NCI-H345 (cell line): ENCODE measurements at regions not wholly inside any gene's neighbourhood (a gene's known extent, or its start where the extent isn't known, plus 50 kb on each side); places are given as distances from the start of the nearest gene placed in this dataset.

Experiments used
- DNase-seq: peaks from one replicate; lab custom pipeline; 2025; lab: John Stamatoyannopoulos, UW

DNA sequence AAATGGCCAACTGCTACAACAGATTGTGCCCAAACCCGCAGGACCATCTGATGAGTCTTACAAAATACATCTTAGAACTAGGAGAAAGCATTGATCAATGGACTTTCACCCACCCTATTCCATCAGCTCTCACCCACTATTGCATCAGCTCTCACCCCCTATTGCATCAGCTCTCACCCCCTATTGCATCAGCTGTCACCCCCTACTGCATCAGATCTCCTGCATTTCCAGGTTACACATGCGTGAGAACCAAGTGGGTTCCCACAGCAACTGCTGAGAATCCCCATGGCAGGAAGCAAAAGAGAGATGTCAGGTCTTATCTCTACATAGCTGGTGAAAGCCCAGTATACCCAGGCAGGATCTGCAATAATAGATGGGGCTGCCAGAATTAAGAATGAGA, 533.5 kb downstream of the LTN1 start:
- no peak for DNase-seq

- no peak for DNase-seq
Measured at GRCh38 chr21:28458446-28458845, 534.2 kb downstream of the LTN1 start.

GRCh38 chr21:28455253-28455600, 537.5 kb downstream of the LTN1 start:
- no peak for DNase-seq

DNA sequence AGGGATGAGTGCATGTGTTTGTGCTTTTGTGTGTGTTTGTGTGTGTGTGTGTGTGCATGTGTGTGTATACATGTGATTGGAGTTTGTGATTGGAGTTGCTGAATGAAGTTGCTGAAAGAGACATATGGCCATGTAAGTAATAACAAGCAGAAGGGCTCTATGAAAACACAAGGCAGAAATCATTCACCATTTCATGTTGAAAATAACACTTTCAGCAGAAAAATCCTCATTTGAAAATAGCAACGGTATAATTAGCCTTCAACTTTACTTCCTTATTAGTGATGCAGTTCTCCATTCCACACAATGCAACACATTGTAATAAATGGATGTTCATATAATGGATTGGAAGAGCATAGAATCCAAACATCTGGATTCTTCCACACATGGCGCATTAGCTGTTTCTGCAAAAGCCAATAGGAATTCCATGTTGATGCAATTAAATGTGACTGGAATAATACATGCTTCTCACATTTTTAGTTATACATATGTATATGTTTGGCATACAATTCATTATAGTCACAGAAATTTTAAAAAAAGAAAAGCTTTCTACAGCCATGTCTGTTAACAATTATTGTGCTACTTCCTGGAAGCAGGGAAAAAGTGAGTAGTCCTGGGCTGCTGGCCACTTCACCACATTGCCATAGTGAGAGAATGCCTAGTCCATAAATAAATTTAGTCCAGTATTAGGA, 538.0 kb downstream of the LTN1 start:
- no peak for DNase-seq

DNA sequence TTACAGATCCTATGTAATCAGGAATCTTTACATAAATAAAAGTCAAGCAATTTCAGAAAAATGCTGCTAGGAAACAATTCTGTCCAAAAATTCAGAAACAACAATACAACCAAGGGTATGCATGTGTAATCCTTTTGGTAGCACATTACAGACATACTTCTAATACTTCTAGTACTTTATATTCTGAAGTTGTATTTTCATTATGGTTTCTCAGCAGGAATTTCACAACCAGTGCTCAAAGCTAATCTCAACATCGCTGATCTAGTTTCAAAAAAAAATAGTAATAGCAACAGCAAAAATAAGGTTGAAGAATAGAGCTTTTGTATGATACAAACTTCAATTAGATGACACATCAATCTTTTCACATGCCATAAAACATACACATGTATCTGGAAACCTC, 545.2 kb downstream of the LTN1 start:
- DNase-seq = no peak

DNA sequence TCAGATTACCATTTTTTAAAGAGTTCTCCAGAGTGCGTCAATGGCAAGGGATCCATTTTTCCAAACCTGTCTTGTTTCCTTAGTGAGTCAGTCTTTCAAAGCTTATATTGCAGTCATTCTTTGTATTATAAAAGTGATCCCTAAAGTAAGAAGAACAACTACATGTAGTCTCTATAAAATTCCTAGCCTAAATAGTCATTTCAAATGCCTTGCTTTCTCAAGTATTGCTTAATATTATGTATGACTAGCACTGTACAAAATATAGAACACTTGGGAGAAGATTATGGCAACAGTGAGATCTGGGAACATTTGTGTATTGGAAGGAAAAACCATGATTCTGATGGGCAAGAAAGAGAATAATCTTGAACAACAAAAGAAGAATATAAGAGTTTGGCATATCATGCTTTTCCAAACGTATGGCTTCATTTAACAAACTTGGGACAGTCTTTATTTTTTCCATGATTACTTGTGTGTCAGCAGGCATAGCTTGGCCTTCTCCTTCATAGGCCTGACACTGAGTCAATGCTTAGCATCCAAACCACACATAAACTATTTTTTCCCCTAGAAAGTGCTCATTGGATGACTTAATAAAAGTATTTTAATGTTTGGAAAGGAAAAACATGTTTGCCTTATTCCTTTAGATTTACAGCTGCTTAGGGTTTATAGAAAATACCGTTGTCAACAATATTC, 547.4 kb downstream of the LTN1 start:
- no peak for DNase-seq

DNA sequence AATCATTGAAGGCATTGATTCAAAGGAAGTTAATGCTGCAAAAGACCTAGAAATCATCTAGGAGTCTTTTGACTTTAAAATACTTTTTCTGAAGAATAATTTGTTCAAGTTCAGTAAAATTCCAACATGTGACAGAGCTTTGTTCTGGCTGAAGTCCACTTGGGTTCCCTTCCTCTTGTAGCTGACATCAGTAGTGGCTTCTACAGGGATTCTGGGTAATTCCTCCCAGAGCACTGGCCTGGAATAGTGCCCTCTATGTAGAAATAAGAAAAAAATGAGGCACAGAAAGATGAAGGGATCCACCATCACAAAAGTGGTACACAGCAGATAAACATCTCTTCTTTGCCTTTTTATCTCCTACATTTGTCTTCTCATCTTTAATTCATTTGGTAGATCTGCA, 548.1 kb downstream of the LTN1 start:
- no peak for DNase-seq

- DNase-seq = no peak
Measured at GRCh38 chr21:28444111-28444510, 548.6 kb downstream of the LTN1 start.

GRCh38 chr21:28442624-28443023, 550.1 kb downstream of the LTN1 start:
- DNase-seq = no peak

GRCh38 chr21:28442085-28442484, 550.6 kb downstream of the LTN1 start:
- DNase-seq = no peak

- no peak for DNase-seq
Measured at GRCh38 chr21:28439788-28440187, 552.9 kb downstream of the LTN1 start.

- no peak for DNase-seq
Measured at GRCh38 chr21:28439251-28439650, 553.4 kb downstream of the LTN1 start.

DNA sequence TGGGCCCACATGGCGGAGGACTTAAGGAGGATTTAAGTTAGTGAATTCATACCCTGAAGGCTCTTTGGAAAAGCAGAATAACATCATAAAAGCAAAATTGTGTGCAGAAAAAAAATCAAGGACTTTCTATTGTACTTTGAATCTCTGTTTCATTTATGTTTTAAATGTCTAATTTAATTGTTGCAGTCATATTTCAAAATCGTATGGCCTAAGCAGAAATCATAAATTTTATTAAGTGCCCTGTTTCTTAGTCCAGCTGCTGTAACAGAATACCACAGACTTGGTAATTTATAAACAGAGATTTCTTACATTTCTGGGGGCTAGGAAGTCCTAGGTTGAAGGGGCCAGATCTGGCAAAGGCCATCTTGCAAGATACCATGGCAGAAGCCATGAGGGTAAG, 555.6 kb downstream of the LTN1 start:
- DNase-seq = no peak

DNA sequence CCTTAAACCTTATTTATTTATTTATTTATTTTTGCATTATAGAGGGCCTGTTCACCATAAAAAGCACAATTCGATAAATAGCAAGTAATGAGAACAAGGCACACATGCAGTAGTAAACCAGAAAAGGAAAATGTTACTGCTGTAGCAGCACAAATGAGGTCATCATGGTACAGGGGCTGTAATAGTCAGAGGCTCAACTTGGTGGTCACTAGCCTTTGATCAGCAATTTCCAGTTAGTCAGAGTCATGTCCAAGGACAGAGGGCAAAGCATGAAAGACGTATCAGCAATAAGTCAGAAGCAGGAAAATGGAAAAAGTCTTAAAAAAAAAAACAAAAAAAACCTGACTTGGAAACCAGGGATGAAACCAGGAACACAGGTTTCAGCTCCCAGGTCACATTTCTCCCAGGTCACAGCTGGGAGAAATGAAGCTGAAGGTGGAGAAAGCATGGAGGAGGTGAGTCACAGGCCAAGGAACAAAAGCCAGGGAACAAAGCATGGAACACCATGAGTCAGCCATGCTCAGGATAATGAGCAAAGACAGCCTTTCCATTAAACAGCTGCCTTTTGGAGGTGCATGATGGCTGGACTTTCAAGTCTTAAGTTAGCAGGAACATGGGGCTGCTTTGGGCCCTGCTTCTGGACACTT, 556.3 kb downstream of the LTN1 start:
- no peak for DNase-seq

DNA sequence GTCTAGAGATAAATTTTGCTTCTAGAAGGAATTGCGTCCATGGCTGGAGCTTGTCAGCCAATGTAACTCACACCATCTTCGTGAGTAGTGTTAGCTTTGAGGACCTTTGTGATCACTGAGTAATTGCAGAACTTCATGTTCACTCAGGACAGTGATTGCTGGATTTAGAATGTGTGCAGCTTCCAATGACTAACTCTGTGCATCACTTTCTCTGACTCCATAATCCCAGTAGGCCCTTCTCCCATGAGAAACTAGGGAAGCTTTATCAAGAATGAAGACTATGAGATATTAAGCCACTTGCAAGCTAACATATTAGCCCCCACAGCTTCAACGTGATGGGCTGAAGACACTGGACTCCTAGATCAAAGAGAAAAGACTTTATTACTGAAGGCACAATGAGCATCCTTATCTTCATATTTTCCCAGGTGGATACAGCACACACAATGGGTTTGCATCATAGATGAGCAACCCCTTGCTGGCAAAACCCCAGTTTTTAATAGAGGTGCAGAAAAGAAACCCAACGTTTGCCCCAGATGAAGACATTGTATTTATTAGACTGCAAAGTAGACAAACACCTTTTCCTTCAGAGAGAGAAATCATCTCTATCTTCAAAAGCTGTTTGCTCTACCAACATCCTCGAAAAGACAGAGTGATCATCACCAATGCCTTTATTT, 561.0 kb downstream of the LTN1 start:
- DNase-seq = no peak

GRCh38 chr21:28431022-28431421, 561.7 kb downstream of the LTN1 start:
- no peak for DNase-seq

- no peak for DNase-seq
Measured at GRCh38 chr21:28429161-28429560, 563.5 kb downstream of the LTN1 start.

GRCh38 chr21:28427394-28428022, 565.2 kb downstream of the LTN1 start:
- DNase-seq = no peak

- no peak for DNase-seq
Measured at GRCh38 chr21:28426545-28426944, 566.1 kb downstream of the LTN1 start.

DNA sequence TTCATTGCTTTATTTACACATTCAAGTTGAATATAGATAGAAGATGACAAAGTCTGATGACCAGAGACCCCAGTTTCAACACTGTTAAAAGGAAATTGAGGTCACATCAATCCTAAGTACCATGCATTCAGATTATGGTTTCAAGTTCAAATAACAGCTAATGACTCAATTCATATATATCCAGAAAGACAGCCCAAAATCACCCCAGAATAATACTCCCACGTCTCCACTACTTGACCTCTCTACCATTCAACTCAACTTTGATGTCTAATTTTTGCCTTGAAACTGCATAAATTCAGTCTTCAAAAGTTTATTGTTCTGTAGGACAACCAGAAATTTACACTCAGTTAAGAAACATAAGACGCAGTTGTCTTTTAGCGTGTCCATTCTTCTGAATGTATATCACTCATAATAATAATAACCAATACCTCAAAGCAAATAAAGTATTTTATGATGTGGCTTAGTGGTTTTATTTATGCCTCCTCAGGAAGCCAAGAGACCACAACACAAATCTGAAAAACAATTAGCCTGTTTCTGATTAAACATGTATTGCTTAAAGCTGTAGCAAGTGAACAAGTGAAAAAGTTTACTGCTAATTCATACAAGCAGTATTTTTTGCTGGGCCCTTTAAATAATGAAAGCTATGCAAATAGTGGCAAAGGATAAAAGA, 569.0 kb downstream of the LTN1 start:
- no peak for DNase-seq

DNA sequence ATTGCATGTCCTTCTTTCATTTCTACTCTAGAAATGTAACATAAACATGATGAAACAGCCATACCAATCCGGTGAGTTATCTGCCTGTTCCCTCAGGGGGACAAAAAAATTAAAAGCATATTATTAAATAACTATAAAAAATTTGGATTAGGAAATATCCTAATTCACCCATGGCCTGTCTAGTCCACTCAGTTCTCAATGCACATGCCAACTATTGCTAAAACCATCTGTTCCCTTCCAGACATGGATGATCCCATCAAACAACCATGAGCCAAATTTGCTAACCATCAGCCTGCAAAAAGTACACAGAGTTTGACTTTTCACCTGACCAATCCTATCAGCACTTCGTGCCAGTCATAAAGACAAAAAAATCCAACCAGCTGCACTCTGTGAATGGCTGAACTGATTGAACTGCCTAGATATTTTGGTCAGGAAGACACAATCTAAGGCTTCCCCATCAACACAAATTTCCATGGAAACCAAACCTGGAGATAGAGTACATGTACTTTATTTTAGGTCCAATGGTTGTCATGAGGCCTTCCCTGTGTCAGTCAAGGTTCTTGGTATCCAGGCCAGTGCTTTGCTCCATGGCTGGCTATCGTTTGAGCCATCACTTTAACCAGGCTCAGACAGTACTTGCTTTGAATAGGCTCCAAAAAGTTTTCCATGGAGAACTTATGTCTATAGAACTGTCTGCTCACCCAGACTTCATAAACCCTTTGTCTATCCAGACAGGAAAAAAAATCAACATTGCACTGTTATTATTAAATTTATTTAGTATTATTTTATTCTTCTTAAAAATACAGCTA, 570.8 kb downstream of the LTN1 start:
- DNase-seq = no peak
